ENCODE measurements at regions not wholly inside any gene's neighbourhood (a gene's known extent, or its start where the extent isn't known, plus 50 kb on each side); places are given as distances from the start of the nearest gene placed in this dataset.

- Histone ChIP-seq H3K4me3 (ENCODE audit: low read length) (no peak overlapping the region), H3K27ac (ENCODE audit: low read length) (no peak overlapping the region), H3K9ac (ENCODE audit: low read length) (no peak overlapping the region), H3K79me2 (replicated peaks; ENCODE audit: insufficient read depth, low read length) (no peaks in the 10 kb centered on the region), H3F3A (ENCODE audit: insufficient read depth, low read length, poor library complexity, severe bottlenecking) (no peaks in the 10 kb centered on the region), H3K9me2 (ENCODE audit: insufficient read depth, low read length) (no peaks in the 10 kb centered on the region), H3K4me2 (ENCODE audit: low read length) (no peak overlapping the region), H3K9me3 (ENCODE audit: low read length) (no peaks in the 10 kb centered on the region), H3K27me3 (ENCODE audit: insufficient read depth, low read depth, low read length) (no peaks in the 10 kb centered on the region), H2AFZ (ENCODE audit: low read depth, low read length) (no peak overlapping the region), H4K20me1 (ENCODE audit: insufficient read depth) (no peaks in the 10 kb centered on the region), H3K36me3 (ENCODE audit: insufficient read depth, low read length) (no peaks in the 10 kb centered on the region)
- TF ChIP-seq MXI1 (conservative IDR thresholded peaks at IDR 0.05; ENCODE audit: poor library complexity, severe bottlenecking) (no peak), EZH2 (IDR thresholded peaks at IDR 0.05; ENCODE audit: borderline replicate concordance, insufficient read depth, low read length, poor library complexity, severe bottlenecking) (no peak), RAD21 (conservative IDR thresholded peaks at IDR 0.05) (no peak), CTCF (IDR thresholded peaks at IDR 0.05; ENCODE audit: poor library complexity, severe bottlenecking) (no peak), POLR2AphosphoS5 (IDR thresholded peaks at IDR 0.05) (no peak), TAF1 (IDR thresholded peaks at IDR 0.05; ENCODE audit: low read depth) (no peak), EP300 (conservative IDR thresholded peaks at IDR 0.05; ENCODE audit: poor library complexity, severe bottlenecking) (no peak), SMC3 (conservative IDR thresholded peaks at IDR 0.05; ENCODE audit: poor library complexity) (no peak), REST (IDR thresholded peaks at IDR 0.05; ENCODE audit: borderline replicate concordance) (no peak)
Measured at GRCh38 chr17:74051348-74051747, 152.1 kb upstream of the RPL38 start.

- Histone ChIP-seq H3K9me2 (ENCODE audit: insufficient read depth, low read length) (no peaks in the 10 kb centered on the region), H3K79me2 (replicated peaks; ENCODE audit: insufficient read depth, low read length) (no peaks in the 10 kb centered on the region), H3K4me3 (ENCODE audit: low read length) (no peak overlapping the region), H3K4me2 (ENCODE audit: low read length) (no peak overlapping the region), H3K9ac (ENCODE audit: low read length) (no peak overlapping the region), H2AFZ (ENCODE audit: low read depth, low read length) (no peak overlapping the region), H3K9me3 (ENCODE audit: low read length) (no peaks in the 10 kb centered on the region), H4K20me1 (ENCODE audit: insufficient read depth) (no peaks in the 10 kb centered on the region), H3K36me3 (ENCODE audit: insufficient read depth, low read length) (no peaks in the 10 kb centered on the region), H3K27me3 (ENCODE audit: insufficient read depth, low read depth, low read length) (no peaks in the 10 kb centered on the region), H3K27ac (ENCODE audit: low read length) (no peak overlapping the region), H3F3A (ENCODE audit: insufficient read depth, low read length, poor library complexity, severe bottlenecking) (no peaks in the 10 kb centered on the region)
- TF ChIP-seq REST (IDR thresholded peaks at IDR 0.05; ENCODE audit: borderline replicate concordance) = no peak
- TF ChIP-seq RAD21 (conservative IDR thresholded peaks at IDR 0.05) = no peak
- no peak for TF ChIP-seq SMC3 (conservative IDR thresholded peaks at IDR 0.05; ENCODE audit: poor library complexity)
- TF ChIP-seq CTCF (IDR thresholded peaks at IDR 0.05; ENCODE audit: poor library complexity, severe bottlenecking) = no peak
- TF ChIP-seq TAF1 (IDR thresholded peaks at IDR 0.05; ENCODE audit: low read depth) = no peak
- TF ChIP-seq MXI1 (conservative IDR thresholded peaks at IDR 0.05; ENCODE audit: poor library complexity, severe bottlenecking) = no peak
- no peak for TF ChIP-seq EP300 (conservative IDR thresholded peaks at IDR 0.05; ENCODE audit: poor library complexity, severe bottlenecking)
- no peak for TF ChIP-seq EZH2 (IDR thresholded peaks at IDR 0.05; ENCODE audit: borderline replicate concordance, insufficient read depth, low read length, poor library complexity, severe bottlenecking)
- no peak for TF ChIP-seq POLR2AphosphoS5 (IDR thresholded peaks at IDR 0.05)
Measured at GRCh38 chr17:74052993-74053711, 150.3 kb upstream of the RPL38 start.

Data from neural cell (in vitro differentiated cells).